Fibroblast of lung (primary cell): ENCODE measurements at regions not wholly inside any gene's neighbourhood (a gene's known extent, or its start where the extent isn't known, plus 50 kb on each side); places are given as distances from the start of the nearest gene placed in this dataset.

ENCODE experiments used
- DNase-seq, 2 donors: peaks; one replicate each; pipeline versions ENCODE4 v3.0.0 to v3.0.0-alpha.2; 2010; ENCODE audit warnings: low read depth in 2 of 2
- H2AFZ ChIP-seq: 2 replicates; pipeline ENCODE4 v1.5.1; 2012; ENCODE audit warnings: low read length, control low read depth, inconsistent platforms
- H3K27ac ChIP-seq: 2 replicates; pipeline ENCODE4 v1.5.1; 2011; ENCODE audit warnings: low read length, control low read depth; ENCODE audit not compliant: insufficient read depth
- H3K27me3 ChIP-seq: 2 replicates; pipeline ENCODE4 v1.5.1; 2011; ENCODE audit warnings: mild to moderate bottlenecking, low read length; ENCODE audit not compliant: control insufficient read depth, insufficient read depth
- H3K36me3 ChIP-seq: 2 replicates; pipeline ENCODE4 v1.5.1; 2011; ENCODE audit warnings: low read length; ENCODE audit not compliant: control insufficient read depth, insufficient read depth
- H3K4me1 ChIP-seq: 2 replicates; pipeline ENCODE4 v1.5.1; 2011; ENCODE audit warnings: low read length; ENCODE audit not compliant: control insufficient read depth, insufficient read depth; ENCODE audit errors: extremely low read depth
- H3K4me2 ChIP-seq: 2 replicates; pipeline ENCODE4 v1.5.1; 2011; ENCODE audit warnings: low read length, control low read depth; ENCODE audit not compliant: insufficient read depth; ENCODE audit errors: extremely low read depth
- H3K4me3 ChIP-seq, 4 experiments: fragments of 200-600 bp in 1 of 4; sonication (generic) in 1 of 4; replicated peaks in 1 of 4; 2 replicates each; pipeline ENCODE4 v1.5.1; 2011 to 2016; ENCODE audit warnings: low read length in 4 of 4, low read depth in 3 of 4, mild to moderate bottlenecking in 3 of 4, control low read depth in 2 of 4, inconsistent platforms in 1 of 4, mixed read lengths in 1 of 4; ENCODE audit not compliant: insufficient read depth in 1 of 4; ENCODE audit errors: control extremely low read depth in 1 of 4
- H3K79me2 ChIP-seq: 2 replicates; pipeline ENCODE4 v1.5.1; 2012; ENCODE audit warnings: mild to moderate bottlenecking, low read length, inconsistent platforms; ENCODE audit not compliant: control insufficient read depth, insufficient read depth
- H3K9ac ChIP-seq: 2 replicates; pipeline ENCODE4 v1.5.1; 2011; ENCODE audit warnings: mild to moderate bottlenecking, low read length, control low read depth; ENCODE audit not compliant: insufficient read depth
- H3K9me3 ChIP-seq: 2 replicates; pipeline ENCODE4 v1.5.1; 2012; ENCODE audit warnings: low read depth, low read length; ENCODE audit not compliant: control insufficient read depth, insufficient read depth
- H4K20me1 ChIP-seq: 2 replicates; pipeline ENCODE4 v1.5.1; 2011; ENCODE audit warnings: low read length; ENCODE audit not compliant: control insufficient read depth, insufficient read depth; ENCODE audit errors: extremely low read depth
- CTCF ChIP-seq, 2 donors: IDR thresholded peaks in 1 of 2; conservative IDR thresholded peaks in 1 of 2; 1 replicate in 1 of 2; 2 replicates in 1 of 2; pipeline ENCODE4 v1.5.1; 2011 to 2012; ENCODE audit warnings: low read length in 2 of 2, control low read depth in 1 of 2, inconsistent platforms in 1 of 2, low read depth in 1 of 2, mild to moderate bottlenecking in 1 of 2
- EZH2 ChIP-seq: IDR thresholded peaks from 2 replicates; pipeline ENCODE4 v1.5.1; 2012; ENCODE audit warnings: low read length, control low read depth, mild to moderate bottlenecking; ENCODE audit errors: missing control alignments

- H3K4me2 ChIP-seq = no peak overlapping the region
- no peak overlapping the region for H3K4me3 ChIP-seq
- H3K9ac ChIP-seq = no peak overlapping the region
- H3K27ac ChIP-seq = no peak overlapping the region
- H3K27me3 ChIP-seq = no peaks in the 10 kb centered on the region
- no peak overlapping the region for H2AFZ ChIP-seq
- no peaks in the 10 kb centered on the region for H4K20me1 ChIP-seq
- no peaks in the 10 kb centered on the region for H3K36me3 ChIP-seq
- H3K79me2 ChIP-seq = no peaks in the 10 kb centered on the region
- no peak for DNase-seq
- TF ChIP-seq EZH2 = no peak
- TF ChIP-seq CTCF (conservative IDR thresholded peaks at IDR 0.05 in 1 of 2, IDR thresholded peaks at IDR 0.05 in 1 of 2; ENCODE audit: low read depth in 1 of 2, low read length in 2 of 2) = no peak
- no peaks in the 10 kb centered on the region for H3K4me1 ChIP-seq
- H3K9me3 ChIP-seq = no peaks in the 10 kb centered on the region
These were observed 464.7 kb upstream of the C9orf72 start for GRCh38 chr9:28037968-28038367.

- Histone ChIP-seq H3K9ac (no peak overlapping the region), H3K4me2 (no peak overlapping the region), H3K27me3 (no peaks in the 10 kb centered on the region), H3K9me3 (no peaks in the 10 kb centered on the region), H3K36me3 (no peaks in the 10 kb centered on the region), H2AFZ (no peak overlapping the region), H3K79me2 (no peaks in the 10 kb centered on the region), H3K27ac (no peak overlapping the region), H4K20me1 (no peaks in the 10 kb centered on the region), H3K4me1 (no peaks in the 10 kb centered on the region), H3K4me3 (no peak overlapping the region)
- TF ChIP-seq EZH2 (no peak), CTCF (conservative IDR thresholded peaks at IDR 0.05 in 1 of 2, IDR thresholded peaks at IDR 0.05 in 1 of 2; ENCODE audit: low read depth in 1 of 2, low read length in 2 of 2) (no peak)
- no peak for DNase-seq
These were observed 471.8 kb upstream of the C9orf72 start for GRCh38 chr9:28045051-28045450.

- peak in 1 of 2 donors; percentile 0 for DNase-seq
- TF ChIP-seq CTCF (conservative IDR thresholded peaks at IDR 0.05 in 1 of 2, IDR thresholded peaks at IDR 0.05 in 1 of 2; ENCODE audit: low read depth in 1 of 2, low read length in 2 of 2) (no peak), EZH2 (no peak)
- no peaks in the 10 kb centered on the region for H3K79me2 ChIP-seq
These were observed 476.8 kb upstream of the C9orf72 start for GRCh38 chr9:28050046-28050445.

More at GRCh38 chr9:28050046-28050445, 476.8 kb upstream of the C9orf72 start:
- no peak overlapping the region for H3K4me2 ChIP-seq
- H3K36me3 ChIP-seq = no peaks in the 10 kb centered on the region
- no peaks in the 10 kb centered on the region for H3K27me3 ChIP-seq
- H4K20me1 ChIP-seq = no peaks in the 10 kb centered on the region
- no peaks in the 10 kb centered on the region for H3K4me1 ChIP-seq
- H3K9me3 ChIP-seq = no peaks in the 10 kb centered on the region
- H3K4me3 ChIP-seq = no peak overlapping the region
- H3K27ac ChIP-seq = no peak overlapping the region
- no peak overlapping the region for H2AFZ ChIP-seq
- no peak overlapping the region for H3K9ac ChIP-seq
